Medulla oblongata (tissue), 1 donor: ENCODE measurements at regions not wholly inside any gene's neighbourhood (a gene's known extent, or its start where the extent isn't known, plus 50 kb on each side); places are given as distances from the start of the nearest gene placed in this dataset.

Experiments
- DNase-seq: peaks from one replicate; pipeline ENCODE4 v3.0.0-alpha.2; 2015; ENCODE audit errors: extremely low spot score

- peak; percentile 5 for DNase-seq
Observed at GRCh38 chr3:159761848-159762635, 226.6 kb upstream of the IL12A start.

- peak; percentile 68 for DNase-seq
Observed at GRCh38 chr3:159763011-159763601, 225.5 kb upstream of the IL12A start.

GRCh38 chr3:159763602-159764489 is 224.8 kb upstream of the IL12A start:
- peak; percentile 63 for DNase-seq

DNA sequence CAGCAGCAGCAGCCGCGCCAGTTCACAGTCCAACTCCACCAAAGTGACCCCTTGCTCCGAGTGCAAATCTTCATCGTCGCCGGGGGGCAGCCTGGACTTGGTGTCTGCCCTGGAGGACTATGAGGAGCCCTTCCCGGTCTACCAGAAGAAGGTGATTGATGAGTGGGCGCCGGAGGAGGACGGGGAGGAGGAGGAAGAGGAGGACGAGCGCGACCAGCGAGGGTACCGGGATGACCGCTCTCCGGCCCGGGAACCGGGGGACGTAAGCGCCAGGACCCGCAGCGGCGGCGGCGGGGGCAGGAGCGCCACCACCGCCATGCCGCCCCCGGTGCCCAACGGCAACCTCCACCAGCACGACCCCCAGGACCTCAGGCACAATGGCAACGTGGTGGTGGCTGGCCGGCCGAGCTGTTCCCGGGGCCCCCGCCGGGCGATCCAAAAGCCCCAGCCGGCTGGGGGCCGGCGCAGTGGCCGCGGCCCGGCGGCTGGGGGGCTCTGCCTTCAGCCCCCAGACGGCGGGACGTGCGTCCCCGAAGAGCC is 224.1 kb upstream of the IL12A start:
- peak; percentile 57 for DNase-seq

GRCh38 chr3:159765030-159765859 is 223.4 kb upstream of the IL12A start:
- peak; percentile 59 for DNase-seq

GRCh38 chr3:159765860-159766294 is 222.8 kb upstream of the IL12A start:
- DNase-seq, result peak; percentile 59

DNA sequence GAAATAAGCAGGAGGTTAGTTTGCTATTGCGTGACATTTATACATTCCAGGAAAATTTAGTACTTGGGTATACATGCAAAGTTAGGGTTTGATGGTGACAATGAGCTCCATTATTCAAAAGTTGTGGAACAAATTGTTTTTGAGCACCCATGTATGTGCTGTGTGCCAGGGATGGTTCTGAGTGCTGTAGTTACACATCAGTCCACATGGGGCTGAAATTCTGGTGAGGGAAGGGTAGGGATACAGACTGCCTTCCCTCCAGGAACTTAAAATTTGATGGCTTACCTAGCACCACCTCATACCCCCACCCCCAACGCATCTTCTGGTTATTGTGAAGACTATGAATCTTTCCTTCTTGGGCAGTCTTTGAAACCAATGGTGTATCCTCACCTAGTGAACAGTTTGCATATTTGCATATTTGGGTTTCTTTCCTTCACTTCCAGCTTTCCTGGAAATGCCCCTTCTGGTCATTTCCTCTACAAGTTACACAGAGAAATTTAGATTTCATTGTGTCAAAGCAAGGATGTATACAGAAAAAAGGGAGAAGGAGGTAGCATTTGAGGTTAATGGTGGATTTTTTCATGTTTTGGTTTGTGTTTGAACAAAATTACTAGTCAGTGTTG is 222.0 kb upstream of the IL12A start:
- DNase-seq, result peak; percentile 73

GRCh38 chr3:159770998-159771397 is 217.6 kb upstream of the IL12A start:
- no peak for DNase-seq

GRCh38 chr3:159771865-159772611 is 216.6 kb upstream of the IL12A start:
- no peak for DNase-seq

DNA sequence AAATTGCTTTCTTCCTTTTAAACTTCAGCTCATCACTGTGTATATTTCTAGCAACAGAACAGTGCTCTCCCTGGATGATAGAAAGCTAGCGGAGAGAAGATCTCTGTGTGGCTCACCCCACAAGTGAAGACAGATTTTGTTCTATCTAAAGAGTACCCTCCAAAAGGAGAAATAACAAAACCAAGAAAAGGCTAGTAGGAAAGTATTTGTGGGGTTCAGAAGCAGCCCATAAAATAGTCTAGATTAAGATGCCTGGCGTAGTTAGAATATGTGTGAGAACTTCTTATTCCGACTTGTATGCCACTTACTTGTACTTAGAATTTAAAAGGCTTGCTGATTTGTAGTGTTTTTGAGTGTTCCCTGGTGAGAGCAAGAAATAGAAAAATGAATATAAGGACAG is 214.9 kb upstream of the IL12A start:
- peak; percentile 43 for DNase-seq

- peak; percentile 93 for DNase-seq
Observed at GRCh38 chr3:159775372-159775961, 213.2 kb upstream of the IL12A start.

- no peak for DNase-seq
Observed at GRCh38 chr3:159776779-159777178, 211.9 kb upstream of the IL12A start.

DNA sequence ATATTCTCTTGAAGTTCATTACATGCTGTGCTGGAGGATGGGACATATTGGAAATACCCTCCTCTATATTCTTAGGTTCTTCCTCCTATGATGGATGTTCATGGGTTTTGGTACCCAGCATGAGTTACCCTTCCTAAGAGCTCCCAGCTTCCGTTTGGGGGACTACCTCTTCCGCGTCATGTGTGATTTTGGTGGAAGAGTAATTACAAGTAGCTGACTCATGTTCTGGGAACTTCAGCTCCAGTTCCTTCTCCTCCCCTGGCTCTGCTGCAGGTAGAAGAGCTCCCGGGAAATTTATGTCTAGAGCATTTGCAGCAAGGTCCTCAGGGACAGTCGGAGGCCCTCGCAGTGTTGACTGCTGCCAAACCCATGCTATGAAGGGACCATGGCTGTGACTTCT is 208.8 kb upstream of the IL12A start:
- no peak for DNase-seq

DNA sequence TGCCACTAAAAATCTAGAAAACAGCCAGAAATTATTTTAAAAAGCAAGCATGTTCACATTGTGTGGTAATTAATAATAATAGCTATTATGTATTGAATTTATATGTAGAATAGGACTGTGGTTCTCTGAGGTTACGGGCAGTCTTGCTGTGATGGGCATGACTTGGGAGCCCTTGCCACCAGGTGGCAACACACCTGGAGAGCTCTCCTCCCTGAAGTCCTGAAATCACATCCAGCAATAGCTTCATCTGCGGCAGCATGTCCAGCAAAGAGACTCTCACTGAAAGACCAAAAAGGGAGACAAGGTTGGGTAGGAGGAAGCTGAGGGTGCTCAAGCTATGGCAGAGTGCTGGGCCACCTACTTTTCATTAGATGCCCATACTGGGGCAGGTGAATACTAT is 206.8 kb upstream of the IL12A start:
- no peak for DNase-seq

DNA sequence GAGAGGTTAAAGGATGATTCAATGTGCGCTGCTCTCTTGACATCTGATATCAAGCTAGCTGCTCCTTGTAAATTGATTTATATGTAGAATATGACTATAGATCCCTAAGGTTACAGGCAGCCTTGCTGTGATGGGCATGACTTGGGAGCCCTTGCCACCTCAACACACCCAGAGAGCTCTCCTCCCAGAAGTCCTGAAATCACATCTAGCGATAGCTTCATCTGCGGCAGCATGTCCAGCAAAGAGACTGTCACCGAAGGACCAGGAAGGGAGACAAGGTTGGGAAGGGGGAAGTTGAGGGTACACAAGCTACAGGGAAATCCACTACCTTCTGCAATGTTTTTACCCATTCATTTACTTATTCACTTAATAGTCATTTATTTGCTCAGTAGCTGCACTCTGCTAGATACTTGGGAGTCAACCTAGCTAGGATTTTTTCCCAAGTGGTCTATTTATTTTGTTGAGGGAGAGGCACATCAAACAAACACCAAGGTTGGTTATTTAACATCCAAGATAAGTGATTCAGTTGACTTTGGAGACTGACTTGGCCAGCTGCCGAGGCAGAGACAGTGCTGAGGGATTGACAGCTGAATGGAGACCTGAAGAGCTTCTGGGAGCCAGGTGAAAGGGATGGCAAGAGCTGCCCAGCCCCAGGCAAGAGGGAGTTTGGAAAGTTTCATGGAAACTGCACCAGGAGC is 205.8 kb upstream of the IL12A start:
- no peak for DNase-seq

DNA sequence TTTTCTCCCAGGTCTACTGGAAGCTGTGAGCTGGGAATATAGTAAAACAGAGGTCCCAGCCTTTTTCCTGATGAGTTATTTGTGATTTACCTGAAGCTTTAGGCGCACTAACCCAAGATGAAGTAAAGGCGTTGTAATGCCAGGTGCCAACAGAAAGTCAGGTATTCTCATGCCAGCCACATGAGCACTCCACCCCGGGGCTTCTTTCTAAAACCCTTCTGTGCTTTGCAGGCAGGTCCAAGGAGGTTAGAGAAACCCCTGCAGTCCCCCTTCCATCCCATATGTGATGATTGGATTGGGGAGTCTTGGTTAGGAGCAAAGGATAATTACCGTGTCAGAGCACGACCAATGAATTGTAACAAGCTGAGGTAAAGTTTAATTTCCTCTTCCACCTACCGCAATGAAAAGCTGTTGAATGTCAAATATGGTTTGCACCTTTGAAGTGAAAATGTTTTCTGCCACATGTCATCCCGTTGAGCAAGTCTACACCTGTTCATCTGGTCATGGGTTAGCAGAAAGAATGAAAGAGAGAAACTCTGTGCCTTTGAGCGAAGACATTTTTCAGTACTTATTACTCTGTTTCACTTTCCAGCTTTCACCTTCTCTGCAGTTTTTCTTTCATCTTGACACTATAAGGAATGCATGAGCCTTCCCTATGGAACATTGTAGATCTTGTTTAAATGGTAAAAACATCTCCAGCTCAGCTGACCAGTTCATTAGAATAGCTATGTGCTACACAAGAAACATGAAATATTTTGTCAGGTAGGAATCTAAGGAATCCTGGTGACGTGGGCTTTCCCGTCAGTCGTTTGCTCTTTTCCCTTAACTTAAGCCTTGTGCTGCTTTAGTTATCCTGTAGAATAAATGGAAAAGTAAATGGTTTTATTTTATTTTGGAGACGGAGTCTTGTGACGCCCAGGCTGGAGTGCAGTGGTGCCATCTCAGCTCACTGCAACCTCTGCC is 204.6 kb upstream of the IL12A start:
- DNase-seq, result no peak

GRCh38 chr3:159785273-159785708 is 203.3 kb upstream of the IL12A start:
- no peak for DNase-seq
